ENCODE measurements at regions not wholly inside any gene's neighbourhood (a gene's known extent, or its start where the extent isn't known, plus 50 kb on each side); places are given as distances from the start of the nearest gene placed in this dataset.

- no peak for DNase-seq (ENCODE audit: low read depth)
Measured at GRCh38 chr12:124428792-124429281, 133.9 kb downstream of the RFLNA start.

GRCh38 chr12:124428136-124428791 lies 133.4 kb downstream of the RFLNA start:
- DNase-seq (ENCODE audit: low read depth) = peak; percentile 79

- no peak for DNase-seq (ENCODE audit: low read depth)
Measured at GRCh38 chr12:124426594-124427555, 132.0 kb downstream of the RFLNA start.

DNA sequence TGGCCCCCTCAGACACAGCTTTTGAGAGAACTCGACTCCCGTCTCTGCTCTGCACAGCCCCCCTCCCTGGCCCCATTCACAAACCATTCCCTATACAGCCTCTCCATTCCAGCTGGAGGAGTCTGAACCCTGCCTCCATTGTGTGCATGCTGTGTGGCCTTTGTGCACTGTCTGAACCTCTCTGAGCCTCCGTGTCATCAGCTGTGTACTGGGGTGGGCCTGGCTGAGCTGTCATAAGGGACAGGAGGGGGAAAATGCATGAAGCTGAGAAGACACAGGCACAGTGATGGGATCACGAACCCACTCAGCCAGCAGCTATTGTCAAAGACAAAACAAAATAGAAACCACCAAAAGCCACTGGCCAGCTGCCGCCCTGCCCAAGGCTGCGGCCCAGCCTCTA lies 130.8 kb downstream of the RFLNA start:
- DNase-seq (ENCODE audit: low read depth) = no peak

- no peak for DNase-seq (ENCODE audit: low read depth)
Measured at GRCh38 chr12:124424516-124424905, 129.6 kb downstream of the RFLNA start.

GRCh38 chr12:124423761-124424515 lies 129.0 kb downstream of the RFLNA start:
- no peak for DNase-seq (ENCODE audit: low read depth)

- DNase-seq (ENCODE audit: low read depth) = peak; percentile 89
Measured at GRCh38 chr12:124422570-124423523, 128.0 kb downstream of the RFLNA start.

DNA sequence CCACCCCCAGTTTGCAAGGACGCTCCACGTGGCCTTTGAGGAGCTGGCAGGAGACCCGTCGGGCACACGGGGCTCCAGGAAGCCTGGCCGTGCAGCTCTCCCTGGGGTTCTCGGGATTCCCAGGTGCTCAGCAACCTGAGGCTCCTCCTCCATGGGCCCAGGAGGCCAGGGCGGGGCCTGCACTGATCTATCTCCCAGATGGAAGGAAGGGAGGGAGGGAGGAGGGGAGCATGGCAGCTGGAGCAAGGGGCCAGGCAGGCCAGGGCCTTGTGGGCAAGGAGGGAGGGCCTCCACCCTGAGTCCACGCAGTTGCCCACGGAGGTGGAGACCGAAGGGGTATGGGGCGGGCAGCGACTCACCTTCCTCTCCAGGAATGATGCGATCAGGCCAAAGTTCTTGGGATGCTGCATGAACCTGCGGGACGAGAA lies 127.3 kb downstream of the RFLNA start:
- DNase-seq (ENCODE audit: low read depth) = no peak

- DNase-seq (ENCODE audit: low read depth) = no peak
Measured at GRCh38 chr12:124420996-124421674, 126.2 kb downstream of the RFLNA start.

GRCh38 chr12:124420041-124420995 lies 125.4 kb downstream of the RFLNA start:
- no peak for DNase-seq (ENCODE audit: low read depth)

DNA sequence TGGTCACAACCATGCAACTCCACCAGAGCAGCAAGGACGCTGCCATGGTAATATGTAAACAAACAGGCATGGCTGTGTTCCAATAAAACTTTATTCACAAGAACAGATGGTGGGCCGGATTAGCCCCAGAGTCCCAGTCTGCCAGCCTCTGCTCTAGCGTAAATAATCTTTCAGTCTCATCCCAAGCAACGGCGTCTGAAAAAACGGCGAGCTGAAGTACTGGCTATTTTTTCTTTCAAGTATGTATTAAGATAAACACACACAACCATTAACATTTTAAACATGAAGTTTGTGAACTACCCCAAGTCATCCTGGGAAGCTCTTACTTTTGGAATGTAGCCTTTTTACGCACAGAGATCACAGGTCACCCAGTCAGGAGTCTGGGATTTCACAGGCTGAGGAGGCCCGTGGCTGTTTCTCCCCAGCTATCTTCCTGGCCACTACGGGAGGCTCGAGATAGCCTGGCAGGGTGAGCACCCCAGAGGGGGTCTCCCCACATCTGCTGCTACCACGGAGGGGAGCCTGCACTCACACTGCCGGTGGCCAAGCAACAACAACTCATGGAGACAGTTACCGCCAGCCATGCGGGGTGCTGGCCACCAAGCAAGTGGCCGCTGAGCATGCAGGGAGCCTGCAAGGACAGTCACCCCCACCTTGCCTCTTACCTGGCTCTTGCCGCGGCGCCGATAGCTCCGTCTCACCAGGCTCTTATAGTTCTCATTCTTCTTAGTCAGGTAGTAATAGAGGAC lies 124.6 kb downstream of the RFLNA start:
- DNase-seq (ENCODE audit: low read depth) = no peak

DNA sequence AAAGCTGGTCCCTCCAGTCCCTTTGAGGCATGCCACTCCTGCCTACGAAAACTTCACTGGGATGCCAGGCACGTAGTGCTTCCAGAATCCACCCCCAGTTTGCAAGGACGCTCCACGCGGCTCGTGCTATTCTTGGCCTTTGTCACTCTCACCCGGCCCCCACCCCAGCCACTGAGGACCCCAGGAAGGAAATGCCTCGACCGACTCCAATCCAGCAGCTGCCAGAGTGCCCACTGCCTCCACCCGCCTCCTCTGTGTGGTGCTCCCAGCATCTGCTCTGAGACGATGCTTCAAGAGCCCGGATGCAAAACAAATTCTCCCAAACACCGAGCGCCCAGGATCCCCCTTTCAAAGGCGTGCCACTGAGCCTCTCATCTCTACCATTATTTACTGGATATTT lies 123.9 kb downstream of the RFLNA start:
- no peak for DNase-seq (ENCODE audit: low read depth)

DNA sequence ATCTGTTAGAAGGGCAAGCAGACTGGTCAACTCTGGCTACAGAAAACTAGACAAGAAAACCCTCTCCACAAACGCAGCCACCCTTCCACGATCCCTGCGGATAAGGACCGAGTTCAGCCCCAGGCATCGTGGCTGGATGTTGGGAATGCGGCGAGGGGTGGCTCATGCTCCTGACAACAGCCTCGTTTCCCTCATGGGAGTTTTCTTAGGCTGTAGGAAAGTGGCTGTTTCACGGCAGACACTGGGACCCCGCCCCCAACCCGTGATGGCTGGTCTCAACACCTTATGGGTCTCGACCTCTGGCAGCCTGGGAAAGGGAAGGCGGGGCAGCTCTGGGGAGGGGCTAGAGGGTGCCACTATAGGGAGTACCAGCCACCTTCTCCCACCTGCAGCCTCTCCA lies 123.3 kb downstream of the RFLNA start:
- DNase-seq (ENCODE audit: low read depth) = no peak

DNA sequence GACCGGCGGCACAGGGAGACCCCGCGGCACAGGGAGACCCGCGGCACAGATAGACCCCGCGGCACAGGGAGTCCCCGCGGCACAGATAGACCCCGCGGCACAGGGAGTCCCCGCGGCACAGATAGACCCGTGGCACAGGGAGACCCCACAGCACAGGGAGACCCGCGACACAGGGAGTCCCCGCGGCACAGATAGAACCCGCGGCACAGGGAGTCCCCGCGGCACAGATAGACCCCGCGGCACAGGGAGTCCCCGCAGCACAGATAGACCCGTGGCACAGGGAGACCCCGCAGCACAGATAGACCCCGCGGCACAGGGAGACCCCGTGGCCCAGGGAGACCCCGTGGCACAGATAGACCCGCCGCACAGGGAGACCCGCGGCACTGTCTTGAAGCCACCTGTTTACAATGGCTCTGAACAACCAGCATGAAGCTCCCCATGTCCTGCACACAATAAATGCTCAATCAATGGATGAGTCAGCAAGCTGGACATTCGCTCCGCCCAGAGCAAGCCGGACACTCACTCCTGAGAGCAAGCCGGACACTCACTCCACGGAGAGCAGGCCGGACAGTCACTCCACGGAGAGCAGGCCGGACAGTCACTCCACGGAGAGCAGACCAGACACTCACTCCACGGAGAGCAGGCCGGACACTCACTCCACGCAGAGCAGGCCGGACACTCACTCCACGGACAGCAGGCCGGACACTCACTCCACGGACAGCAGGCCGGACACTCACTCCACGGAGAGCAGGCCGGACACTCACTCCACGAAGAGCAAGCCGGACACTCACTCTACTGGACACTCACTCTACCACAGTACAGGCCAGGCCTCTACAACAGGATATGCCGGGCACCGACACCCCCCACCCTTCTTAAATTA lies 121.9 kb downstream of the RFLNA start:
- no peak for DNase-seq (ENCODE audit: low read depth)

GRCh38 chr12:124415064-124415463 lies 120.2 kb downstream of the RFLNA start:
- DNase-seq (ENCODE audit: low read depth) = no peak

DNA sequence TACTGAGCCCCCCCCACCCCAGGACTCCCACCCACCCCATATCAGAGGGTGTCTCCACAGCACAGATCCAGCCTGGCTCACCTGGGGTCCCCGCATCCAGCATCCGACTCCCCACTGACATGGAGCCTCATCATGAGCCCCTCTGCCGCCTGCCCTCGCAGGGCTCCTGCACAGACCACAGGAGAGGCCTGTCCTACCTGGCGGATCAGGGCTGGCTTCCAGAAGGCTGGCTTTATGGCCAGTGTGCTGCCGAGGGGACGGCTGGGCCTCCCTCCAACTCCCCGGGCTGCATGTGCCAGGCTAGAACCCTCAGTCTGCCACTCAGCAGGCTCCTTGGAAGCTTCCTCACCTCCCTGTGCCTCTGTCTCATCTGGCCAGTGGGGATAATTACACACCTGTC lies 119.0 kb downstream of the RFLNA start:
- DNase-seq (ENCODE audit: low read depth) = no peak

GRCh38 chr12:124413401-124413800 lies 118.5 kb downstream of the RFLNA start:
- DNase-seq (ENCODE audit: low read depth) = no peak

- DNase-seq (ENCODE audit: low read depth) = no peak
Measured at GRCh38 chr12:124412646-124413015, 117.7 kb downstream of the RFLNA start.

Data from iris pigment epithelial cell (primary cell).